PC-3 (cell line): ENCODE measurements at regions not wholly inside any gene's neighbourhood (a gene's known extent, or its start where the extent isn't known, plus 50 kb on each side); places are given as distances from the start of the nearest gene placed in this dataset.

ENCODE experiments used
- CTCF ChIP-seq: fragments of 300-600 bp; sonication (generic); conservative IDR thresholded peaks from 2 replicates; pipeline ENCODE4 v1.5.1; 2017; ENCODE audit warnings: antibody characterized with exemption, low read depth, mild to moderate bottlenecking, low read length
- EZH2 ChIP-seq: fragments of 300-600 bp; sonication (generic); IDR thresholded peaks from one replicate; pipeline ENCODE4 v1.6.1; 2017; ENCODE audit warnings: antibody characterized with exemption, mild to moderate bottlenecking, low read length; ENCODE audit not compliant: unreplicated experiment
- EZH2phosphoT487 ChIP-seq: fragments of 300-600 bp; sonication (generic); IDR thresholded peaks from 2 replicates; pipeline ENCODE4 v1.6.1; 2018; ENCODE audit warnings: mild to moderate bottlenecking, antibody characterized with exemption, low read length, borderline replicate concordance

GRCh38 chrX:34223574-34223973 is 91.5 kb upstream of the FAM47A start:
- no peak for TF ChIP-seq CTCF
- no peak for TF ChIP-seq EZH2phosphoT487
- no peak for TF ChIP-seq EZH2
